Transverse colon (tissue), 3 donors: ENCODE measurements at regions not wholly inside any gene's neighbourhood (a gene's known extent, or its start where the extent isn't known, plus 50 kb on each side); places are given as distances from the start of the nearest gene placed in this dataset.
"Not testable (repeated sequence)": the region's sequence is repeated elsewhere in the genome, so short reads cannot be mapped to it uniquely, and the experiment has no call there.

Source experiments
- CTCF ChIP-seq, 5 experiments: fragments of 200-600 bp in 3 of 5; fragments of 450-650 bp in 2 of 5; sonication (generic) in 3 of 5; IDR thresholded peaks; 1 replicate in 2 of 5; 2 replicates in 3 of 5; pipeline ENCODE4 v1.5.1; 2016 to 2017; ENCODE audit warnings: antibody characterized with exemption in 5 of 5, inconsistent platforms in 3 of 5, mild to moderate bottlenecking in 2 of 5, moderate library complexity in 1 of 5
- EP300 ChIP-seq: sonication (generic); formaldehyde crosslinking; IDR thresholded peaks from one replicate; pipeline ENCODE4 v1.6.1; 2017; ENCODE audit warnings: antibody characterized with exemption, low read depth
- POLR2A ChIP-seq: fragments of 450-650 bp; IDR thresholded peaks from one replicate; pipeline ENCODE4 v1.6.1; 2016; ENCODE audit warnings: antibody characterized with exemption, mild to moderate bottlenecking, moderate library complexity

DNA sequence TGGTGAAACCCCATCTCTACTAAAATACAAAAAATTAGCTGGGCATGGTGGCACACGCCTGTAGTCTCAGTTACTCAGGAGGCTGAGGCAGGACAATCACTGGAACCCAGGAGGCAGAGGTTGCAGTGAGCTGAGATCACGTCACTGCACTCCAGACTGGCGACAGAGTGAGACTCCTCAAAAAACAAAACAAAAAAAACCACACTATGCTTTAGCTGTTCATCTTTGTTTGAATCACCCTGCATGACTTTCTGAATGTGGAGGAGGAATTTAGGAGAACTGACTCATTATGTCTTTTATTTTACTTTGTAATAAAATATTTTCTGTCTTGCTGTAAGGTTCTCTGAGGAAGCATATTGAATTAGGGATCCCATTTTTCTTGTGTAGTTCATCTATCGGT, 462.9 kb upstream of the AMELY start:
- TF ChIP-seq CTCF (IDR thresholded peaks at IDR 0.05); POLR2A; EP300: not testable (repeated sequence)
